ENCODE measurements at regions not wholly inside any gene's neighbourhood (a gene's known extent, or its start where the extent isn't known, plus 50 kb on each side); places are given as distances from the start of the nearest gene placed in this dataset.

DNA sequence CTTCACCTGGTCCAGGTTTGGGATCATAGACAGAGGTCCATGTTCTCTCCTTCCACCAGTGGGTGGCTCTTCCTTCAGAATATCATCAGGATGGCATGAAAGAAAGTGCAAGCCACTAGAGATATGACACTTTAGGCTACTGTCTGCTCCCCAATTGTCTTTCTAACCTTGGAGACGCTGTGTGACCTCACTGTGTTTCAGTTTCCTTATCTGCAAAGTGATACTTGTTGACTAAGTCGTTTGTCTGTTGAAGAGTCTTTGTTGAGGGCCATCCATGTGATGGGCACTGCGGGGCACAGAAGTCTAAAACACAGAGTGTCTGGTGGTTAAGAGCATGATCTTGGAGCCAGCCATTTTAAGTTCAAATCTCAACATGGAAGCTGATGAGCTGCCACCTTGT is 259.9 kb upstream of the THSD7B start:
- TF ChIP-seq, protein P1, sequence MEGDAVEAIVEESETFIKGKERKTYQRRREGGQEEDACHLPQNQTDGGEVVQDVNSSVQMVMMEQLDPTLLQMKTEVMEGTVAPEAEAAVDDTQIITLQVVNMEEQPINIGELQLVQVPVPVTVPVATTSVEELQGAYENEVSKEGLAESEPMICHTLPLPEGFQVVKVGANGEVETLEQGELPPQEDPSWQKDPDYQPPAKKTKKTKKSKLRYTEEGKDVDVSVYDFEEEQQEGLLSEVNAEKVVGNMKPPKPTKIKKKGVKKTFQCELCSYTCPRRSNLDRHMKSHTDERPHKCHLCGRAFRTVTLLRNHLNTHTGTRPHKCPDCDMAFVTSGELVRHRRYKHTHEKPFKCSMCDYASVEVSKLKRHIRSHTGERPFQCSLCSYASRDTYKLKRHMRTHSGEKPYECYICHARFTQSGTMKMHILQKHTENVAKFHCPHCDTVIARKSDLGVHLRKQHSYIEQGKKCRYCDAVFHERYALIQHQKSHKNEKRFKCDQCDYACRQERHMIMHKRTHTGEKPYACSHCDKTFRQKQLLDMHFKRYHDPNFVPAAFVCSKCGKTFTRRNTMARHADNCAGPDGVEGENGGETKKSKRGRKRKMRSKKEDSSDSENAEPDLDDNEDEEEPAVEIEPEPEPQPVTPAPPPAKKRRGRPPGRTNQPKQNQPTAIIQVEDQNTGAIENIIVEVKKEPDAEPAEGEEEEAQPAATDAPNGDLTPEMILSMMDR (IDR thresholded peaks at IDR 0.05), result no peak
- Histone ChIP-seq H3K4me1 (no peaks in the 10 kb centered on the region), H3K9me3 (no peaks in the 10 kb centered on the region), H3K27me3 (no peaks in the 10 kb centered on the region), H3K27ac (no peak overlapping the region), H3K4me3 (no peak overlapping the region), H3K36me3 (no peaks in the 10 kb centered on the region)
- intact Hi-C loops (cut with DNase I), result no loop called here
- no peak for DNase-seq
- ATAC-seq, result no peak

DNA sequence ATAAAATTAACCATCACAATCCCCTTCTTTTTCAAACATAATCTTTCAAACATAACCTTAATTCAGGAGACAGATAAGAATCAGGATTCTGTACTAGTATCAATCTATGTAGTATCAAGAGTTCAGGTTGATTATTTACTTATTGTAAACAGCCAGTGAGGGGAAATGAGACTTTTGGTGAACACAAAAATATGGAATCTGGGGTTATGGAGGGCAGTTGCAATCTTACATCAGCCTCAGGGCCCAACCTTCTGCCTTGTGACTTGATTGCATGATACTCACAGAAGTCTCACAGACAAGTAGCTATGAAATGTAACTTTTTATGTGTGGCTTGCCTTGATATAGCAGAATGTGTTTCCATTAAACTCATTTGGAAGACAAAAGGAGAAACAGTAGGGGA is 262.7 kb upstream of the THSD7B start:
- no peak overlapping the region for H3K4me3 ChIP-seq
- no peaks in the 10 kb centered on the region for H3K9me3 ChIP-seq
- intact Hi-C loops (cut with DNase I), result no loop called here
- ATAC-seq, result no peak
- H3K36me3 ChIP-seq, result no peaks in the 10 kb centered on the region
- TF ChIP-seq, protein P1 (IDR thresholded peaks at IDR 0.05), result no peak
- H3K27ac ChIP-seq, result no peak overlapping the region
- H3K4me1 ChIP-seq, result no peaks in the 10 kb centered on the region
- no peaks in the 10 kb centered on the region for H3K27me3 ChIP-seq
- DNase-seq, result no peak

DNA sequence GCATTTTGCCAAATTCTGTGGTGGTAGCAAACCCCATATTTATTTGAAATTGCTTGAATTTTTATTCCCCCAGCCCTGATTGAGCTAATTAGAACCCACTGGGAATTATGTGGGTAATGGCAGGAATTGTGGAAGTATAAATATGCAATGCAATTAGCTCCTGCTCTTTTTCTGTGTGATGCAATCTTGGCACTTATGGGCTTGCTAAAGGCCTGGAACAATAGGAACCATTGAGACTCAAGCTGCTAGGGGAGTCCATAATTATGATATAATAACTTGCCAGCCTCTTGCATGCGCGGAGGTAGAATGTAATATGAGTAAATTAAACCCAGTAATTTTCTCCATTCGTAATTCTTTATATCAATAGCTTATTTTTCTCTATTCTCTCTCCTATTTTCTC is 267.6 kb upstream of the THSD7B start:
- TF ChIP-seq, protein P1 (IDR thresholded peaks at IDR 0.05), result no peak
- H3K27ac ChIP-seq, result no peak overlapping the region
- intact Hi-C loops (cut with DNase I), result no loop called here
- DNase-seq (no peak), ATAC-seq (no peak)
- no peaks in the 10 kb centered on the region for H3K9me3 ChIP-seq
- no peaks in the 10 kb centered on the region for H3K36me3 ChIP-seq
- H3K4me1 ChIP-seq, result no peaks in the 10 kb centered on the region
- H3K27me3 ChIP-seq, result no peaks in the 10 kb centered on the region
- no peak overlapping the region for H3K4me3 ChIP-seq

DNA sequence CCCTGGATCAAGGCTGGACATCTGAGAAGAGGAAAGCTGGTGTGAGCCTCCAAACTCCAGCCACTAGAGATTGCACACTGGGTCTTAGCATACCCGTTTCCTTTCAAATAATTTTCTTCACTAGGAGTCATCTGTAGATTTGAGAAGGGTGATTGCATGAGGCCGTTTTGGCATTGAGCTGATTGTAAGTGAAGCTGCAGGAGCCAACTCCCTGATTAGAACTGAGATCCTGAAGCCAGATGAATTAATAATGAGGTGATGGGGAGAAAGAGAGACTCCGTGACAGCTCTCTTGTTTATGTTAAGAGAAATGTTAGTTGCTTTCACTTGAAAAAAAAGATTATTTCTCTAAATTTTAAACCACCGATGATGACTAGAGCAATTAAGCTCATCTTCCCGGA is 268.4 kb upstream of the THSD7B start:
- Histone ChIP-seq H3K27me3 (no peaks in the 10 kb centered on the region), H3K27ac (no peak overlapping the region), H3K4me1 (no peaks in the 10 kb centered on the region), H3K9me3 (no peaks in the 10 kb centered on the region), H3K4me3 (no peak overlapping the region), H3K36me3 (no peaks in the 10 kb centered on the region)
- DNase-seq, result no peak
- ATAC-seq, result no peak
- intact Hi-C loops (cut with DNase I), result no loop called here
- TF ChIP-seq, protein P1 (IDR thresholded peaks at IDR 0.05), result no peak

DNA sequence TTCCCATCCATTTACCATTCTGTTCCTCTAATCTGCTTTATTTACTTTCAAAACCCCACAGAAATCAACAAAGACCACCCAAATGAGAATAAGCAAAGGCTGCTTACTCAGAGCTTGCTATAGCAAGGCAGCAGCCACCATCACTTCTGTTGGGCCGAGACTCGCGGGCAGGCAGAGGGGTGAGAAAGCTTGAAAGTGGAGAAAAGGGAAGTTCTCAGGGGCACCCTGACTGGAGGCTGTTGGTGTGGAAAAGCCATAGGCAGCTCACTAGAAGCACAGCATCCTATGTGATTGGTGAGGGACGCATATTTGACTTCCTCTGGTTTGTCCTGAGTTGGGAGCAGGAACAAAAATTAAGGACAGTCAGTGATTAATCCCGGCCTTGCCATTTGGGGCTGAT is 269.7 kb upstream of the THSD7B start:
- no peaks in the 10 kb centered on the region for H3K36me3 ChIP-seq
- no peak overlapping the region for H3K27ac ChIP-seq
- ATAC-seq, result no peak

DNA sequence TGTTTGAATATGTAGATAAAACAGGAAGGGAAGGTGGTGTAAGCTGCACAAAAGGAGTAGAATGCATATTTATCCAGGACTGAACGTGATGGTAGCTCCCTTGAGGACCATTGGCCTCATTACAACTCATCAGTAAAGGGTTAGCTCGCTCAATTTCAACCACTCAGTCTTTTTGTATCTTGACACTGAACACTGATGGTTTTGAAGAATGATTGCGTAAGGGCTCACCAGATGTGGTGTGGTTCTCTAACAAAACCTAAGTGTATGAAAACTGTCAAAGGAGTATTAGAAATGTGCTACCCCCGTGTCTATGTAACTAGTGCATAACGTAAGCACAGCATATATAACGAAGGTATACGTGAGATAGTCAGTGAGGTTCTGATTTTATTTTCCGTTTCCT is 272.4 kb upstream of the THSD7B start:
- Histone ChIP-seq H3K4me1 (no peaks in the 10 kb centered on the region), H3K36me3 (no peaks in the 10 kb centered on the region), H3K4me3 (no peak overlapping the region), H3K9me3 (peaks cover 10% of the 10 kb centered on the region), H3K27ac (no peak overlapping the region), H3K27me3 (no peaks in the 10 kb centered on the region)
- intact Hi-C loops (cut with DNase I), result no loop called here
- DNase-seq (no peak), ATAC-seq (no peak)
- TF ChIP-seq, protein P1 (IDR thresholded peaks at IDR 0.05), result no peak

More for the DNA sequence above, 269.7 kb upstream of the THSD7B start:
- no peak overlapping the region for H3K4me3 ChIP-seq
- no peaks in the 10 kb centered on the region for H3K27me3 ChIP-seq
- no peaks in the 10 kb centered on the region for H3K4me1 ChIP-seq
- H3K9me3 ChIP-seq, result no peaks in the 10 kb centered on the region
- intact Hi-C loops (cut with DNase I), result no loop called here
- TF ChIP-seq, protein P1 (IDR thresholded peaks at IDR 0.05), result no peak
- DNase-seq, result no peak
